RWPE1 (cell line): ENCODE measurements at regions not wholly inside any gene's neighbourhood (a gene's known extent, or its start where the extent isn't known, plus 50 kb on each side); places are given as distances from the start of the nearest gene placed in this dataset.

ENCODE experiments used
- CTCF ChIA-PET: fragments of 350-600 bp; sonication (Branson Sonifier 250); formaldehyde crosslinking; extraction: SDS; loops from one replicate; lab custom pipeline; 2021; lab: Yijun Ruan, JAX
- POLR2A ChIA-PET: fragments of 400-600 bp; formaldehyde crosslinking; extraction: SDS; loops from one replicate; lab custom pipeline; 2020; ENCODE audit warnings: antibody characterized with exemption; ENCODE audit not compliant: low non-redundant PET; lab: Yijun Ruan, JAX
- DNase-seq: peaks from one replicate; pipeline ENCODE4 v3.0.0; 2012; ENCODE audit warnings: low spot score
- H3K27ac ChIP-seq: fragments of 450-650 bp; 2 replicates; pipeline ENCODE4 v1.5.1; 2017
- TF ChIP-seq, protein P1 (sequence below): fragments of 450-650 bp; conservative IDR thresholded peaks from 2 replicates; pipeline ENCODE4 v1.5.1; 2017; ENCODE audit warnings: low read depth, mild to moderate bottlenecking

DNA sequence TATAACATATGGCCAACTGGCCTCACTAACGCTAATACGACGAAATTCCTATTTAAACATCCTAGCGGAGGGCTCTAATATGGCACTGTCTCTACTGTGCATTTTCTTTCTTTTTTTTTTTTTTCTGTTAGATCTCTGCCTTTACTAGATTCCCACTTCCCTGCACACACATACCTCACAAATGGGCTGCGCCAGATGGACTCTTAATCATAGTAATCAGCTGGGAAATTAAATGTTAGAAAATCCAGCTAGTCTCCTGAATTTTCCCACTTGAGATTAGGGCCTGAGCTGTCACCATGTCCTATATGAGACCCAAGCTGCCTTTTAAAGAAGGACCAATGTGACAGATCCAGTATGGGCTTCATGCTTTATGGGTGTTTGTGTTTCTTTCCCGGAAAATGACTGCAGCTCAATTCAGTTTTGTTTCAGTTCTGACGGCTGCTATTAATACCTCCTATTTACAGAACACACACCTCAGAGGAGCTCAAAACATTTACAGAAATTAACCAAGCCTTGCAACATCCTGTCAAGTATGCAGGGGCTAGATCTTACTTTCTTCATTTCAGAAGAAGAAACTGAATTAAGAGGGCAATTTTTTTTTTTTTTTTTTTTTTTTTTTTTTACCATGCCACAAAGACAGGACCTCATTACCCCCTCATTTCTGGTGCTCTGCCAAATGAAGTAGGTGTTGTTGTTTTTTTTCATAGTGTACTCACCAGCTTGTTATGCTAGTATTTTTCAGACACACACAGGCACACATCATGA is 49.8 kb upstream of the BLID start:
- POLR2A ChIA-PET, result no interaction called here
- no peak overlapping the region for H3K27ac ChIP-seq
- no peak for DNase-seq
- TF ChIP-seq, protein P1, sequence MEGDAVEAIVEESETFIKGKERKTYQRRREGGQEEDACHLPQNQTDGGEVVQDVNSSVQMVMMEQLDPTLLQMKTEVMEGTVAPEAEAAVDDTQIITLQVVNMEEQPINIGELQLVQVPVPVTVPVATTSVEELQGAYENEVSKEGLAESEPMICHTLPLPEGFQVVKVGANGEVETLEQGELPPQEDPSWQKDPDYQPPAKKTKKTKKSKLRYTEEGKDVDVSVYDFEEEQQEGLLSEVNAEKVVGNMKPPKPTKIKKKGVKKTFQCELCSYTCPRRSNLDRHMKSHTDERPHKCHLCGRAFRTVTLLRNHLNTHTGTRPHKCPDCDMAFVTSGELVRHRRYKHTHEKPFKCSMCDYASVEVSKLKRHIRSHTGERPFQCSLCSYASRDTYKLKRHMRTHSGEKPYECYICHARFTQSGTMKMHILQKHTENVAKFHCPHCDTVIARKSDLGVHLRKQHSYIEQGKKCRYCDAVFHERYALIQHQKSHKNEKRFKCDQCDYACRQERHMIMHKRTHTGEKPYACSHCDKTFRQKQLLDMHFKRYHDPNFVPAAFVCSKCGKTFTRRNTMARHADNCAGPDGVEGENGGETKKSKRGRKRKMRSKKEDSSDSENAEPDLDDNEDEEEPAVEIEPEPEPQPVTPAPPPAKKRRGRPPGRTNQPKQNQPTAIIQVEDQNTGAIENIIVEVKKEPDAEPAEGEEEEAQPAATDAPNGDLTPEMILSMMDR, result no peak
- CTCF ChIA-PET, result interaction anchor here (0.5 to 1.4 kb wide), 3 partner anchors 21 to 226 kb away, joined by 3 to 4 read pairs (median 3); no protein-coding TSS in a partner anchor
